HG02623 (cell line): ENCODE measurements at regions not wholly inside any gene's neighbourhood (a gene's known extent, or its start where the extent isn't known, plus 50 kb on each side); places are given as distances from the start of the nearest gene placed in this dataset.

Experiments
- ATAC-seq: cut with Tn5 transposase; IDR thresholded peaks from one replicate; pipeline ENCODE4 v1.9.1; 2021; ENCODE audit warnings: moderate library complexity; ENCODE audit not compliant: unreplicated experiment

- ATAC-seq: no peak
These were observed 87.9 kb upstream of the MDGA2 start for GRCh38 chr14:47763188-47763854.

GRCh38 chr14:47746986-47747385, 71.6 kb upstream of the MDGA2 start:
- ATAC-seq: no peak

GRCh38 chr14:47744155-47744554, 68.8 kb upstream of the MDGA2 start:
- ATAC-seq: no peak

GRCh38 chr14:47739541-47739940, 64.1 kb upstream of the MDGA2 start:
- no peak for ATAC-seq

GRCh38 chr14:47730296-47730695, 54.9 kb upstream of the MDGA2 start:
- no peak for ATAC-seq
